ENCODE measurements at regions not wholly inside any gene's neighbourhood (a gene's known extent, or its start where the extent isn't known, plus 50 kb on each side); places are given as distances from the start of the nearest gene placed in this dataset.

DNA sequence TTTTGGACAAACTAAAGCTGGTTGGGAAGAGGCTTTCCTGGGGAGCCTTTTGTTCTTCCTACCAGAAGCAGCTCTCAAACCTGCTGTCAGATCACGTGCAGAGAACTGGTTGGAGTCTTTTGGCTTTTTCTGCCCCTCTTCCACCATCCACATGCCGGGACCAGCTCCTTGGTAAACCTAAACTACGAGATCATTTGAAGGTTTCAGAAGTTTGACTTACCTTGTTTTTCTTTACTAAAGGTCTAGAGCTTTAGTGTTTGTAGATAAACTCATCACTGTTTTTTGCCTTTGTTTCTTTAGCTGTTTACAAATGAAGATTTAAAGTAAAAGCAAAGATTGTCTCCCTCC lies 113.4 kb downstream of the HLX start:
- Histone ChIP-seq H3K4me3 (replicated peaks in 1 of 3) (no peak overlapping the region), H3K9me3 (no peaks in the 10 kb centered on the region), H3K36me3 (no peaks in the 10 kb centered on the region), H3K27ac (no peak overlapping the region), H3K27me3 (no peaks in the 10 kb centered on the region), H3K4me1 (no peaks in the 10 kb centered on the region)
- WGBS, 2 donors, result 41 to 44% methylated on average over 3 of the region's 3 CpGs
- DNase-seq, result no peak
- intact Hi-C loops (cut with DNase I), result no loop called here
- TF ChIP-seq POLR2A (IDR thresholded peaks at IDR 0.05), result no peak
- TF ChIP-seq, protein P1, sequence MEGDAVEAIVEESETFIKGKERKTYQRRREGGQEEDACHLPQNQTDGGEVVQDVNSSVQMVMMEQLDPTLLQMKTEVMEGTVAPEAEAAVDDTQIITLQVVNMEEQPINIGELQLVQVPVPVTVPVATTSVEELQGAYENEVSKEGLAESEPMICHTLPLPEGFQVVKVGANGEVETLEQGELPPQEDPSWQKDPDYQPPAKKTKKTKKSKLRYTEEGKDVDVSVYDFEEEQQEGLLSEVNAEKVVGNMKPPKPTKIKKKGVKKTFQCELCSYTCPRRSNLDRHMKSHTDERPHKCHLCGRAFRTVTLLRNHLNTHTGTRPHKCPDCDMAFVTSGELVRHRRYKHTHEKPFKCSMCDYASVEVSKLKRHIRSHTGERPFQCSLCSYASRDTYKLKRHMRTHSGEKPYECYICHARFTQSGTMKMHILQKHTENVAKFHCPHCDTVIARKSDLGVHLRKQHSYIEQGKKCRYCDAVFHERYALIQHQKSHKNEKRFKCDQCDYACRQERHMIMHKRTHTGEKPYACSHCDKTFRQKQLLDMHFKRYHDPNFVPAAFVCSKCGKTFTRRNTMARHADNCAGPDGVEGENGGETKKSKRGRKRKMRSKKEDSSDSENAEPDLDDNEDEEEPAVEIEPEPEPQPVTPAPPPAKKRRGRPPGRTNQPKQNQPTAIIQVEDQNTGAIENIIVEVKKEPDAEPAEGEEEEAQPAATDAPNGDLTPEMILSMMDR (IDR thresholded peaks at IDR 0.05), result no peak

DNA sequence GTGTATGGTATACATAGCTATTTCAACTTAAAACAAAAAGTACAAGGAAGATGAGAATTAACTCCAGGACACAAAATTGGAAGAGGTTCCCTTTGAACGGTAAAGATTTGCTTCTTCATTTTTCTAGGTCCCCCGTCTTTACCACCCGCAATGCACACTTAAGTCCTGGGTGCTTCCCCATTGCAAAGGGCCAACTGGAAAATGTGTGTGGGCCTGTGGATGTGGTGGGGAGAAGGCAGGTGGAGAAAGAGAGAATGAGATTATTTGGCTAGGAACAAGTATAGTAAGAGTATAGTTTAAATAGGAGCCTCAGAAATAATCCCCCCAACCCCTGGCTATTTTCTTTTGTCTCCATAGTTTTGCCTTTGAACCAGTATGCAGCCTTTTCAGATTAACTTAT lies 115.4 kb downstream of the HLX start:
- 82 to 89% methylated on average over 3 of the region's 3 CpGs for WGBS, 2 donors
- intact Hi-C loops (cut with DNase I), result no loop called here
- Histone ChIP-seq H3K36me3 (no peaks in the 10 kb centered on the region), H3K4me1 (no peaks in the 10 kb centered on the region), H3K27me3 (no peaks in the 10 kb centered on the region), H3K4me3 (replicated peaks in 1 of 3) (no peak overlapping the region), H3K27ac (no peak overlapping the region), H3K9me3 (no peaks in the 10 kb centered on the region)
- TF ChIP-seq, protein P1 (IDR thresholded peaks at IDR 0.05), result no peak
- TF ChIP-seq POLR2A (IDR thresholded peaks at IDR 0.05), result no peak
- no peak for DNase-seq

DNA sequence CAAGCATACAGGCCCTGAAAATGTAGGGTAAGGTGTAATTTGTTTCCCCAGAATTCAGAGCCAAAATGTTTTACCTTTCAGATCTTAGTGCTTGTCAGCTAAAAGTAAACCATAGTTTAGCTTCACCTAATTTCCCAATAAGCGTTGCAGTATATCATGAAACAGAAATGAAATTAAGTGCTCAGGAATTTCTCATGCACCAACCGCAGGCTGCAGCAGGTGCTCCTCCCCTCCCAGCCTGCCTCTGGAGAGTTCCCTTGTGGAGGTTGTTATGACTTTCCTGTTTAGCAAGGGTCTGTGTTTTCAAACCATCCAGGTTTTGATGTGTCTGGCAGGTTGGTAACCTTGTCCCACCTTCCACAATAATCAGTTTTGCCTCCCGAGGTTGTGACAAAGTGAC lies 118.5 kb downstream of the HLX start:
- intact Hi-C loops (cut with DNase I), result no loop called here
- Histone ChIP-seq H3K27ac (no peak overlapping the region), H3K27me3 (no peaks in the 10 kb centered on the region), H3K9me3 (no peaks in the 10 kb centered on the region), H3K4me3 (replicated peaks in 1 of 3) (no peak overlapping the region), H3K36me3 (no peaks in the 10 kb centered on the region), H3K4me1 (no peaks in the 10 kb centered on the region)
- WGBS, 2 donors, result 70 to 78% methylated on average over 3 of the region's 3 CpGs
- DNase-seq, result no peak
- no peak for TF ChIP-seq POLR2A (IDR thresholded peaks at IDR 0.05)
- TF ChIP-seq, protein P1 (IDR thresholded peaks at IDR 0.05), result no peak

DNA sequence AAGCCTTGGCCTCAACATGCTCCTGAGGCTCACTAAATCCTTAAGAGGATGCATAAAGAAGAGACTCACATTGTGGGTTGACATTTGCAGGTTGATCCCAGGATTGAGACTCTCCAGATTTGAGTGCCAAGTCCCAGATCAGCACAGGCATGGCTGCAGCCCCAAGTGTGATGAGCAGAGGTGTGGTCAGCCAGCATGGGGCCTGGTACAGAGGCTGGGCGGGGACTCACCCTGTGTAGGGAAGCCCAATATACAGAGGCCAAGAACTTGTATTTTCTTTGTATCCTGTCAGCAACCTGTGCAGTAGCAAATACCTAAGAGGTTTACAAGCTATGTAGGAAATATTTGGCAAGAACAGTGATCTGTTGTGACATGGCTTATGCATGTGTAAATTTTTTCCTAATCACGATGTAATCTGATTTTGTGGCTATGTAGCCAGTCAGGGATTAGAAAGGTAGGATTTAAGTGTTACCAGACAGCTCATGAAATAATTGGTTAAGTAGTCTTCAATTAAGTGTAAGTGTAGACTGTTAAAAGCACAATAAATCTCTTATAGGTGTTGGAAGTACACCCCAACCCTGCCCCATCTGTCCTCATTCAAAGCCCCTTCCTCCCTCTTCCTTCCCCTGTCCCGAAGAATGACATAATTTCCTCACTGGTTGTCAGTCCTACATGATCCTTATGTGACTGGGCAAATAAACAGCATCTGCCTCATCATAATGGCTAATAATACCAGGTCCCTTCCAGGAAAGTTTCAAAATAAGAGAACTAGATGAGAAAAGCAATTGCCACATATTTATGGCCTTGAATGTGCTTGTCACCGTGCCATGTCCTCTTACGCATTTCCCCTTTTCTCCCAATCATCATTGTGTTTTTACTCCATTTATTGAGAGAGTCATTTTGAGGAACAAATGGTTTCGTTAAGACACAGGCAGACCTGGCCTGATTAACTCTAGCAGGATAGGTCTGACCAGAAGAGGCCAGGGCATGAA lies 120.9 kb downstream of the HLX start:
- no peak overlapping the region for H3K4me3 ChIP-seq (replicated peaks in 1 of 3)
- no peaks in the 10 kb centered on the region for H3K27me3 ChIP-seq
- intact Hi-C loops (cut with DNase I), result no loop called here
- DNase-seq, result no peak
- H3K27ac ChIP-seq, result no peak overlapping the region
- 51 to 72% methylated on average over 5 to 6 of the region's 6 CpGs for WGBS, 2 donors
- no peaks in the 10 kb centered on the region for H3K4me1 ChIP-seq
- no peak for TF ChIP-seq POLR2A (IDR thresholded peaks at IDR 0.05)
- TF ChIP-seq, protein P1 (IDR thresholded peaks at IDR 0.05), result no peak
- H3K36me3 ChIP-seq, result no peaks in the 10 kb centered on the region
- H3K9me3 ChIP-seq, result no peaks in the 10 kb centered on the region

DNA sequence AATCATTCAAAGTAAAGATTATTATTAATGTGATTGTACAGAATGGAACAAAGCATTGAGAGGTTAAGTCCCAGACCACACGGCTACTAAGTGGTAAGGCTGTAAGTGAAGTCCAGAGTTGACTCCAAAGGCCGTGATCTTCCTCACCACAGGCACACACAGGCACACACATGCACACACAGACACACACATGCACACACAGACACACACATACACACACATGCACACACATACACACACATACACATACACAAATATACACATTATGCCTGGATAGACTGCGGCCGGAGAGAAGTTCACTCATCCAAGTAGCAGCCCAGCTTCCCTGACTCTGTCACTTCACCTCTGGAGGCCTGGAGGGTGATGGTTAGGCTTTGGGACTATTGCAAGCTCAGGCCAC lies 121.9 kb downstream of the HLX start:
- no peaks in the 10 kb centered on the region for H3K36me3 ChIP-seq
- no peak overlapping the region for H3K27ac ChIP-seq
- no peaks in the 10 kb centered on the region for H3K4me1 ChIP-seq
- no peaks in the 10 kb centered on the region for H3K9me3 ChIP-seq
- WGBS, 2 donors, result 90 to 93% methylated on average over 4 of the region's 4 CpGs
- intact Hi-C loops (cut with DNase I), result no loop called here
- TF ChIP-seq POLR2A (IDR thresholded peaks at IDR 0.05), result no peak
- TF ChIP-seq, protein P1 (IDR thresholded peaks at IDR 0.05), result no peak
- DNase-seq, result no peak
- H3K27me3 ChIP-seq, result no peaks in the 10 kb centered on the region
- no peak overlapping the region for H3K4me3 ChIP-seq (replicated peaks in 1 of 3)

Measured in thyroid gland (tissue), 4 donors.